ENCODE measurements at regions not wholly inside any gene's neighbourhood (a gene's known extent, or its start where the extent isn't known, plus 50 kb on each side); places are given as distances from the start of the nearest gene placed in this dataset.

- no peak for TF ChIP-seq CTCF (IDR thresholded peaks at IDR 0.05; ENCODE audit: low read depth, low read length)
- DNase-seq (ENCODE audit: low read depth, low spot score) = no peak
- H3K4me3 ChIP-seq (ENCODE audit: low read depth, low read length) = no peak overlapping the region
- in situ Hi-C loops (cut with HindIII; ENCODE audit: low sequenced_read_pairs) = no loop called here
Measured at GRCh38 chr4:143127621-143128020, 57.1 kb upstream of the USP38 start.

- no peak for DNase-seq (ENCODE audit: low read depth, low spot score)
- TF ChIP-seq CTCF (IDR thresholded peaks at IDR 0.05; ENCODE audit: low read depth, low read length) = no peak
- in situ Hi-C loops (cut with HindIII; ENCODE audit: low sequenced_read_pairs) = no loop called here
- H3K4me3 ChIP-seq (ENCODE audit: low read depth, low read length) = no peak overlapping the region
Measured at GRCh38 chr4:143133977-143134376, 50.7 kb upstream of the USP38 start.

Measured in astrocyte of the spinal cord (primary cell).